ENCODE measurements at regions not wholly inside any gene's neighbourhood (a gene's known extent, or its start where the extent isn't known, plus 50 kb on each side); places are given as distances from the start of the nearest gene placed in this dataset.
"Not testable (repeated sequence)": the region's sequence is repeated elsewhere in the genome, so short reads cannot be mapped to it uniquely, and the experiment has no call there.

DNA sequence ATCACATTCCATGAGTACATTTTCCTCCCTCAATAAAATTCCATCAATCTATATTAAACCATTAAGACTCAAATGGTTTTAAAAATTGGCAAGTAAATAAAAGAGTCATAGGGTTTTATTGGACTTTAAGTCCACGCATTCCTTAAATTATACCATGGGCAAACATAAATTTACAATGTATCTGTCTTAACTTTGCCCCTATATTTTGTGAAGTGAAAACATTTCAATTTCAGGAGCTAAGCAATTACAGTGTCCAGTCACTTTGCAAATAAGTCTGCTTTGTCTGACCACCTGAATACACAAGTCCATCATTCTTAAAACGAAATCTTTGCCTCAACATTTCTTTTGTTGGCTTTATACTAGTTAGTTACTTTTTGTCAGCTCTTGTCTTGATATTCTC lies 197.5 kb upstream of the SEMA3D start:
- Histone ChIP-seq H3K9me3 (no peaks in the 10 kb centered on the region), H3K36me3 (no peaks in the 10 kb centered on the region), H3K4me2 (no peak overlapping the region), H3K9ac (no peak overlapping the region), H3K4me3 (no peak overlapping the region), H4K20me1 (no peaks in the 10 kb centered on the region), H3K4me1 (no peaks in the 10 kb centered on the region), H3K27me3 (no peaks in the 10 kb centered on the region), H3K27ac (no peak overlapping the region)
- TF ChIP-seq Cebpa-rat (IDR thresholded peaks at IDR 0.05): no peak

GRCh38 chr7:85381212-85381611 lies 194.4 kb upstream of the SEMA3D start:
- no peaks in the 10 kb centered on the region for H3K9me3 ChIP-seq
- H3K4me3 ChIP-seq: no peak overlapping the region
- TF ChIP-seq Cebpa-rat (IDR thresholded peaks at IDR 0.05): no peak
- H3K4me2 ChIP-seq: no peak overlapping the region
- H3K27me3 ChIP-seq: no peaks in the 10 kb centered on the region
- H3K27ac ChIP-seq: no peak overlapping the region
- no peak overlapping the region for H3K9ac ChIP-seq
- H3K36me3 ChIP-seq: no peaks in the 10 kb centered on the region
- no peaks in the 10 kb centered on the region for H4K20me1 ChIP-seq
- H3K4me1 ChIP-seq: no peaks in the 10 kb centered on the region

GRCh38 chr7:85376589-85376988 lies 189.7 kb upstream of the SEMA3D start:
- TF ChIP-seq Cebpa-rat (IDR thresholded peaks at IDR 0.05): no peak
- H3K27ac ChIP-seq: no peak overlapping the region
- H4K20me1 ChIP-seq: no peaks in the 10 kb centered on the region
- no peaks in the 10 kb centered on the region for H3K9me3 ChIP-seq
- no peaks in the 10 kb centered on the region for H3K27me3 ChIP-seq
- H3K36me3 ChIP-seq: no peaks in the 10 kb centered on the region
- H3K4me1 ChIP-seq: no peaks in the 10 kb centered on the region
- no peak overlapping the region for H3K9ac ChIP-seq
- no peak overlapping the region for H3K4me3 ChIP-seq
- H3K4me2 ChIP-seq: no peak overlapping the region

DNA sequence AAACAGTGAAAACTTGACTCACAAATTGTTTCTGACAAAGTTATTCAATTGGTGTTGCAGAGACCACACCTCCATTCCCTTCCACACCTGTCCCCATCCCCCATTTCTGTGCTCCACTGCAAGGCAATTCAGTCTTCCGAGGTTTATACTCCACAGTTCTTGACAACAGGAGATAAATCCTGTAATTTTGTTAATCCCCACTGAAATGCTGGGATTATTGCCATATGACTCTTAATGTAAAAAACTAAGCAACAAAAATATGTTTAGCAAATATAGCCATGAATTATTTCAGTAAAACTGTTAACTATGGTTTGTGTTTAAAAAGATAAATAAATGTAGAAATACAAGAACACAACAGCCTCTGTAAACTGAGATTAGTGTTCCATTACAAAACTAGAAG lies 170.1 kb upstream of the SEMA3D start:
- H3K4me2 ChIP-seq: no peak overlapping the region
- no peak for TF ChIP-seq Cebpa-rat (IDR thresholded peaks at IDR 0.05)
- no peaks in the 10 kb centered on the region for H4K20me1 ChIP-seq
- H3K4me3 ChIP-seq: no peak overlapping the region
- H3K27me3 ChIP-seq: no peaks in the 10 kb centered on the region
- no peaks in the 10 kb centered on the region for H3K4me1 ChIP-seq
- H3K36me3 ChIP-seq: no peaks in the 10 kb centered on the region
- H3K9me3 ChIP-seq: no peaks in the 10 kb centered on the region
- H3K9ac ChIP-seq: no peak overlapping the region
- H3K27ac ChIP-seq: no peak overlapping the region

- H3K4me1 ChIP-seq: no peaks in the 10 kb centered on the region
- no peak overlapping the region for H3K9ac ChIP-seq
- no peaks in the 10 kb centered on the region for H3K36me3 ChIP-seq
- H3K27ac ChIP-seq: no peak overlapping the region
- no peak for TF ChIP-seq Cebpa-rat (IDR thresholded peaks at IDR 0.05)
- H3K27me3 ChIP-seq: no peaks in the 10 kb centered on the region
- H3K9me3 ChIP-seq: no peaks in the 10 kb centered on the region
- H3K4me3 ChIP-seq: no peak overlapping the region
- H4K20me1 ChIP-seq: no peaks in the 10 kb centered on the region
- no peak overlapping the region for H3K4me2 ChIP-seq
Observed at GRCh38 chr7:85343484-85343883, 156.6 kb upstream of the SEMA3D start.

GRCh38 chr7:85342781-85343180 lies 155.9 kb upstream of the SEMA3D start:
- H3K9ac ChIP-seq: no peak overlapping the region
- no peak overlapping the region for H3K27ac ChIP-seq
- no peaks in the 10 kb centered on the region for H3K4me1 ChIP-seq
- H3K36me3 ChIP-seq: no peaks in the 10 kb centered on the region
- TF ChIP-seq Cebpa-rat (IDR thresholded peaks at IDR 0.05): no peak
- H3K4me3 ChIP-seq: no peak overlapping the region
- H3K9me3 ChIP-seq: no peaks in the 10 kb centered on the region
- no peaks in the 10 kb centered on the region for H4K20me1 ChIP-seq
- H3K27me3 ChIP-seq: no peaks in the 10 kb centered on the region
- no peak overlapping the region for H3K4me2 ChIP-seq

- H3K4me2 ChIP-seq: no peak overlapping the region
Observed at GRCh38 chr7:85341973-85342372, 155.1 kb upstream of the SEMA3D start.

GRCh38 chr7:85341121-85341520 lies 154.3 kb upstream of the SEMA3D start:
- Histone ChIP-seq H3K36me3 (no peaks in the 10 kb centered on the region), H3K9me3 (no peaks in the 10 kb centered on the region), H3K27ac (no peak overlapping the region), H3K4me3 (no peak overlapping the region), H4K20me1 (no peaks in the 10 kb centered on the region), H3K27me3 (no peaks in the 10 kb centered on the region), H3K4me2 (no peak overlapping the region), H3K4me1 (no peaks in the 10 kb centered on the region), H3K9ac (no peak overlapping the region)
- TF ChIP-seq Cebpa-rat (IDR thresholded peaks at IDR 0.05): no peak

More at GRCh38 chr7:85341973-85342372, 155.1 kb upstream of the SEMA3D start:
- no peak overlapping the region for H3K27ac ChIP-seq
- no peak overlapping the region for H3K9ac ChIP-seq
- no peaks in the 10 kb centered on the region for H3K36me3 ChIP-seq
- H4K20me1 ChIP-seq: no peaks in the 10 kb centered on the region
- no peaks in the 10 kb centered on the region for H3K9me3 ChIP-seq
- no peak for TF ChIP-seq Cebpa-rat (IDR thresholded peaks at IDR 0.05)
- H3K4me1 ChIP-seq: no peaks in the 10 kb centered on the region
- H3K4me3 ChIP-seq: no peak overlapping the region
- no peaks in the 10 kb centered on the region for H3K27me3 ChIP-seq

DNA sequence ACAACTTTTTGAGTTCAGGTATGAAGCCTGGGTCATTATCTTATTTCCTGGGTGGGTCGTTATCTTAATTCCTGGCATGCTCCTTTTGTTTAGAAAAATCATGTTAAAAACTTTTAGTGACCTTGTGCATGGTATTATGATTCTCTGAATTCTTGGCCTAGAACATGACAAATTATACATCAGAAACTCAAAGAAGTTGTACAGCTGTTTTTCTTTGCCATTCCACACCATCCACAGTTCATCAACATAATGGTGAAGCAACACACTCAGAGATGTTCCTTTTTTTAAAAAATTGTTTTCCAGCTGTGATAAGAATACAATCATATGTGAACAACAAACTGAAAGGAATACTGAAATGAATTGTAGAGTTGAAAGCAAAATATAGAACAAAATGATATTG lies 149.2 kb upstream of the SEMA3D start:
- H3K27me3 ChIP-seq: no peaks in the 10 kb centered on the region
- no peak overlapping the region for H3K9ac ChIP-seq
- H3K4me2 ChIP-seq: no peak overlapping the region
- H4K20me1 ChIP-seq: no peaks in the 10 kb centered on the region
- H3K27ac ChIP-seq: no peak overlapping the region
- no peaks in the 10 kb centered on the region for H3K9me3 ChIP-seq
- TF ChIP-seq Cebpa-rat (IDR thresholded peaks at IDR 0.05): no peak
- H3K4me3 ChIP-seq: no peak overlapping the region
- no peaks in the 10 kb centered on the region for H3K4me1 ChIP-seq
- no peaks in the 10 kb centered on the region for H3K36me3 ChIP-seq

GRCh38 chr7:85335113-85335512 lies 148.3 kb upstream of the SEMA3D start:
- not testable (repeated sequence) for H3K9ac ChIP-seq, H3K4me3 ChIP-seq, H3K4me1 ChIP-seq

GRCh38 chr7:85328456-85328998 lies 141.7 kb upstream of the SEMA3D start:
- Histone ChIP-seq H3K36me3 (no peaks in the 10 kb centered on the region), H4K20me1 (no peaks in the 10 kb centered on the region), H3K4me2 (no peak overlapping the region), H3K4me1 (no peaks in the 10 kb centered on the region), H3K27me3 (no peaks in the 10 kb centered on the region), H3K27ac (no peak overlapping the region), H3K9ac (no peak overlapping the region), H3K9me3 (no peaks in the 10 kb centered on the region), H3K4me3 (no peak overlapping the region)
- no peak for TF ChIP-seq Cebpa-rat (IDR thresholded peaks at IDR 0.05)

More at GRCh38 chr7:85335113-85335512, 148.3 kb upstream of the SEMA3D start:
- H4K20me1 ChIP-seq, H3K27ac ChIP-seq, H3K36me3 ChIP-seq, H3K27me3 ChIP-seq, H3K9me3 ChIP-seq, H3K4me2 ChIP-seq: not testable (repeated sequence)

Data from BLaER1 (cell line).